Upper lobe of left lung (tissue), 4 donors: ENCODE measurements at regions not wholly inside any gene's neighbourhood (a gene's known extent, or its start where the extent isn't known, plus 50 kb on each side); places are given as distances from the start of the nearest gene placed in this dataset.

ENCODE experiments used
- CTCF ChIP-seq, 6 experiments: fragments of 450-650 bp in 4 of 6; fragments of 200-600 bp in 2 of 6; sonication (generic) in 2 of 6; IDR thresholded peaks; one replicate each; pipeline ENCODE4 v1.5.1; 2016 to 2019; ENCODE audit warnings: antibody characterized with exemption in 6 of 6
- EP300 ChIP-seq, 4 donors: sonication (generic); formaldehyde crosslinking; IDR thresholded peaks; one replicate each; pipeline ENCODE4 v1.5.1; 2017; ENCODE audit warnings: antibody characterized with exemption in 4 of 4, control low read depth in 2 of 4
- POLR2A ChIP-seq, 4 donors: fragments of 450-650 bp; IDR thresholded peaks; one replicate each; pipeline ENCODE4 v1.5.1; 2016 to 2017; ENCODE audit warnings: antibody characterized with exemption in 4 of 4, mild to moderate bottlenecking in 2 of 4
- POLR2AphosphoS5 ChIP-seq, 2 donors: sonication (generic); formaldehyde crosslinking; IDR thresholded peaks; one replicate each; pipeline ENCODE4 v1.5.1; 2017; ENCODE audit warnings: antibody characterized with exemption in 2 of 2

- TF ChIP-seq CTCF (IDR thresholded peaks at IDR 0.05) (no peak), EP300 (IDR thresholded peaks at IDR 0.05) (no peak), POLR2A (IDR thresholded peaks at IDR 0.05) (no peak), POLR2AphosphoS5 (IDR thresholded peaks at IDR 0.05) (no peak)
Measured at GRCh38 chr2:200089040-200089755, 133.8 kb downstream of the MAIP1 start.
